GM23338 (cell line): ENCODE measurements at regions not wholly inside any gene's neighbourhood (a gene's known extent, or its start where the extent isn't known, plus 50 kb on each side); places are given as distances from the start of the nearest gene placed in this dataset.

Experiments
- ATAC-seq: fragments of 200-7000 bp; cut with Tn5 transposase; 3 replicates; pipeline ENCODE4 v1.9.1; 2020
- DNase-seq: peaks from one replicate; pipeline ENCODE4 v3.0.0-alpha.2; 2015; ENCODE audit warnings: low spot score
- H2AFZ ChIP-seq: fragments of 200-600 bp; sonication (generic); 2 replicates; pipeline ENCODE4 v1.8.0; 2016; ENCODE audit warnings: antibody characterized with exemption, mild to moderate bottlenecking, moderate library complexity
- H3F3A ChIP-seq: fragments of 200-600 bp; sonication (generic); replicated peaks from 2 replicates; pipeline ENCODE4 v1.8.0; 2017; ENCODE audit warnings: antibody characterized with exemption, mixed run types, low read depth
- H3K27ac ChIP-seq: fragments of 200-600 bp; sonication (generic); 2 replicates; pipeline ENCODE4 v1.6.1; 2016; ENCODE audit warnings: low read depth
- H3K27me3 ChIP-seq: fragments of 200-600 bp; sonication (generic); 2 replicates; pipeline ENCODE4 v1.8.0; 2016; ENCODE audit warnings: mild to moderate bottlenecking, mixed run types, moderate library complexity; ENCODE audit not compliant: insufficient read depth
- H3K36me3 ChIP-seq: fragments of 200-600 bp; sonication (generic); 2 replicates; pipeline ENCODE4 v1.8.0; 2016; ENCODE audit warnings: mild to moderate bottlenecking; ENCODE audit not compliant: insufficient read depth
- H3K4me1 ChIP-seq: fragments of 200-600 bp; sonication (generic); 2 replicates; pipeline ENCODE4 v1.8.0; 2016; ENCODE audit warnings: mild to moderate bottlenecking, moderate library complexity; ENCODE audit not compliant: insufficient read depth
- H3K4me2 ChIP-seq: fragments of 200-600 bp; sonication (generic); 2 replicates; pipeline ENCODE4 v1.7.1; 2017; ENCODE audit warnings: mixed run types
- H3K4me3 ChIP-seq: fragments of 200-600 bp; sonication (generic); 2 replicates; pipeline ENCODE4 v1.6.1; 2016; ENCODE audit warnings: mixed run types
- H3K79me2 ChIP-seq: fragments of 200-600 bp; sonication (generic); replicated peaks from 2 replicates; pipeline ENCODE4 v1.8.0; 2017; ENCODE audit warnings: mild to moderate bottlenecking; ENCODE audit not compliant: insufficient read depth
- H3K9me2 ChIP-seq: fragments of 200-600 bp; sonication (generic); 2 replicates; pipeline ENCODE4 v1.8.0; 2017; ENCODE audit not compliant: insufficient read depth
- H4K20me1 ChIP-seq: fragments of 200-600 bp; sonication (generic); replicated peaks from 2 replicates; pipeline ENCODE4 v1.8.0; 2017; ENCODE audit warnings: mild to moderate bottlenecking; ENCODE audit not compliant: insufficient read depth
- H3K27ac Mint-ChIP-seq: 2 replicates; pipeline ENCODE4 v1.8.0; 2020; ENCODE audit warnings: inconsistent platforms, mild to moderate bottlenecking, moderate library complexity, mixed read lengths
- H3K27me3 Mint-ChIP-seq: 3 replicates; pipeline ENCODE4 v1.8.0; 2022; ENCODE audit warnings: low read depth, mild to moderate bottlenecking, moderate library complexity, mixed read lengths, inconsistent platforms; ENCODE audit not compliant: insufficient read depth, poor library complexity
- H3K36me3 Mint-ChIP-seq: 3 replicates; pipeline ENCODE4 v1.8.0; 2021; ENCODE audit warnings: low read depth, mild to moderate bottlenecking, inconsistent platforms, moderate library complexity, mixed read lengths
- H3K4me1 Mint-ChIP-seq: 3 replicates; pipeline ENCODE4 v1.8.0; 2020; ENCODE audit warnings: mild to moderate bottlenecking, inconsistent platforms, mixed read lengths
- H3K4me3 Mint-ChIP-seq: 3 replicates; pipeline ENCODE4 v1.8.0; 2021; ENCODE audit warnings: moderate library complexity, mild to moderate bottlenecking, inconsistent platforms, mixed read lengths
- H3K9me3 Mint-ChIP-seq: 3 replicates; pipeline ENCODE4 v1.8.0; 2020; ENCODE audit warnings: moderate library complexity, mild to moderate bottlenecking, inconsistent platforms, mixed read lengths
- CREB1 ChIP-seq: fragments of 250-450 bp; sonication (Bioruptor Pico); IDR thresholded peaks from 2 replicates; pipeline ENCODE4 v1.5.0; 2020; ENCODE audit warnings: low read depth, mild to moderate bottlenecking, moderate library complexity
- EZH2 ChIP-seq: fragments of 200-600 bp; sonication (generic); IDR thresholded peaks from one replicate; pipeline ENCODE4 v1.8.0; 2017; ENCODE audit warnings: antibody characterized with exemption, mild to moderate bottlenecking, low read depth; ENCODE audit not compliant: unreplicated experiment
- EZH2phosphoT487 ChIP-seq: fragments of 200-600 bp; sonication (generic); IDR thresholded peaks from one replicate; pipeline ENCODE4 v1.8.1; 2018; ENCODE audit warnings: antibody characterized with exemption; ENCODE audit not compliant: unreplicated experiment
- JUNB ChIP-seq: IDR thresholded peaks from one replicate; pipeline ENCODE4 v1.6.1; 2016; ENCODE audit warnings: antibody characterized with exemption; ENCODE audit not compliant: unreplicated experiment
- NANOG ChIP-seq: IDR thresholded peaks from 2 replicates; pipeline ENCODE4 v1.6.1; 2016; ENCODE audit warnings: antibody characterized with exemption, borderline replicate concordance
- POLR2AphosphoS5 ChIP-seq: IDR thresholded peaks from 2 replicates; pipeline ENCODE4 v1.6.1; 2016; ENCODE audit warnings: antibody characterized with exemption, low read depth
- REST ChIP-seq: IDR thresholded peaks from one replicate; pipeline ENCODE4 v1.6.1; 2018; ENCODE audit warnings: antibody characterized with exemption; ENCODE audit not compliant: unreplicated experiment
- STAT1 ChIP-seq: IDR thresholded peaks from one replicate; pipeline ENCODE4 v1.6.1; 2016; ENCODE audit warnings: antibody characterized with exemption; ENCODE audit not compliant: unreplicated experiment
- ZNF114 ChIP-seq: fragments of 250-450 bp; sonication (Bioruptor Pico); IDR thresholded peaks from 2 replicates; pipeline ENCODE4 v1.5.0; 2020; ENCODE audit warnings: mild to moderate bottlenecking, moderate library complexity
- ZNF331 ChIP-seq: fragments of 250-450 bp; sonication (Bioruptor Pico); IDR thresholded peaks from 2 replicates; pipeline ENCODE4 v1.5.0; 2020; ENCODE audit warnings: low read depth, mild to moderate bottlenecking, moderate library complexity
- ZNF462 ChIP-seq: fragments of 250-450 bp; sonication (Bioruptor Pico); IDR thresholded peaks from 2 replicates; pipeline ENCODE4 v1.5.0; 2020; ENCODE audit warnings: mild to moderate bottlenecking, moderate library complexity
- TF ChIP-seq, protein P1 (sequence below), 2 experiments: fragments of 200-600 bp in 1 of 2; sonication (generic) in 1 of 2; conservative IDR thresholded peaks; 2 replicates each; pipeline versions ENCODE4 v1.5.1 to v1.6.1; 2016 to 2017; ENCODE audit warnings: antibody characterized with exemption in 2 of 2, low read depth in 2 of 2, mild to moderate bottlenecking in 2 of 2, moderate library complexity in 1 of 2
- TF ChIP-seq, protein P2 (sequence below): IDR thresholded peaks from 2 replicates; pipeline ENCODE4 v1.6.1; 2016; ENCODE audit warnings: antibody characterized with exemption

DNA sequence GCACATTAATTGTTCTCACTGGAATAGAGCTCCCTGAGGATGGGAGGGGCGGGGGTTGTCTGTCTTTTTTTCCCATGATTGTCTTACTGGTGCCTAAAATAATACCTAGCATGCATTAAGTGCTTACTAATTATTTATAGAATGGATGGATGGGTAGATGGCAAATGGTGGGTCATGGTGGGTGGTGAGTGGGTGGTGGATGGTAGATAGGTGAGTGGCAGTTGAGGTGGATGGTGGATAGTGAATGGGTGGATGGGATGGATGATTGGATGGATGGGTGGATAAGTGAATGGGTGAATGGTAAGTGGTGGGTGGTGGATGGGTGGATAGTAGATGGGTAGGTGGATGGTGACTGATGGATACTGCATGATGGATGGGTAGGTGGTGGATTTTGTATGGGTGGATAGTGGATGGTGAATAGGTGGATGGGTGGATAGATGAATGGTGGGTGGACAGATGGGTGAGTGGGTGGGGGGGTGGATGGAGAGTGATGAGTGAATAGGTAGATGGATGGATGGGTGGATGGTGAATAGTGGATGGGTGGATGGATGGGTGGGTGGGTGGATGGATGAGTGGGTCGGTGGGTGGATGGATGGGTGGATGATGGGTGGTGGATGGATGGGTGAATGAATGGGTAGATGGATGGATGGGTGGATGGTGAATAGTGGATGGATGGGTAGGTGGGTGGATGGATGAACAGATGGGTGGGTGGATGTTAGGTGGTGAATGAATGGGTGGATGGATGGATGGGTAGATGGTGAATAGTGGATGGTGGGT, 51.6 kb downstream of the RBFOX3 start:
- Histone ChIP-seq H3K36me3 (no peaks in the 10 kb centered on the region), H3F3A (no peaks in the 10 kb centered on the region), H3K27me3 (no peaks in the 10 kb centered on the region), H3K4me2 (no peak overlapping the region), H3K9me2 (no peaks in the 10 kb centered on the region), H4K20me1 (no peaks in the 10 kb centered on the region), H3K4me3 (no peak overlapping the region), H2AFZ (no peak overlapping the region), H3K4me1 (no peaks in the 10 kb centered on the region), H3K79me2 (no peaks in the 10 kb centered on the region), H3K27ac (no peak overlapping the region)
- Mint-ChIP-seq H3K4me1 (no peaks in the 10 kb centered on the region; the same call in 2 of the 3 replicates), H3K4me3 (no peak overlapping the region), H3K27ac (no peak overlapping the region), H3K36me3 (no peaks in the 10 kb centered on the region; the same call in 2 of the 3 replicates), H3K27me3 (peaks cover 7% of the 10 kb centered on the region), H3K9me3 (peaks cover 9% of the 10 kb centered on the region; the same call in 2 of the 3 replicates)
- DNase-seq, result no peak
- no peak for ATAC-seq
- TF ChIP-seq EZH2 (no peak), STAT1 (no peak), REST (no peak), ZNF114 (CRISPR knock-in tag) (no peak), POLR2AphosphoS5 (no peak), NANOG (no peak), EZH2phosphoT487 (no peak), ZNF331 (CRISPR knock-in tag) (no peak), JUNB (no peak), ZNF462 (CRISPR knock-in tag) (no peak), CREB1 (CRISPR knock-in tag) (no peak)
- TF ChIP-seq, protein P1, sequence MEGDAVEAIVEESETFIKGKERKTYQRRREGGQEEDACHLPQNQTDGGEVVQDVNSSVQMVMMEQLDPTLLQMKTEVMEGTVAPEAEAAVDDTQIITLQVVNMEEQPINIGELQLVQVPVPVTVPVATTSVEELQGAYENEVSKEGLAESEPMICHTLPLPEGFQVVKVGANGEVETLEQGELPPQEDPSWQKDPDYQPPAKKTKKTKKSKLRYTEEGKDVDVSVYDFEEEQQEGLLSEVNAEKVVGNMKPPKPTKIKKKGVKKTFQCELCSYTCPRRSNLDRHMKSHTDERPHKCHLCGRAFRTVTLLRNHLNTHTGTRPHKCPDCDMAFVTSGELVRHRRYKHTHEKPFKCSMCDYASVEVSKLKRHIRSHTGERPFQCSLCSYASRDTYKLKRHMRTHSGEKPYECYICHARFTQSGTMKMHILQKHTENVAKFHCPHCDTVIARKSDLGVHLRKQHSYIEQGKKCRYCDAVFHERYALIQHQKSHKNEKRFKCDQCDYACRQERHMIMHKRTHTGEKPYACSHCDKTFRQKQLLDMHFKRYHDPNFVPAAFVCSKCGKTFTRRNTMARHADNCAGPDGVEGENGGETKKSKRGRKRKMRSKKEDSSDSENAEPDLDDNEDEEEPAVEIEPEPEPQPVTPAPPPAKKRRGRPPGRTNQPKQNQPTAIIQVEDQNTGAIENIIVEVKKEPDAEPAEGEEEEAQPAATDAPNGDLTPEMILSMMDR (conservative IDR thresholded peaks at IDR 0.05; ENCODE audit: low read depth in 2 of 2), result no peak
- TF ChIP-seq, protein P2, sequence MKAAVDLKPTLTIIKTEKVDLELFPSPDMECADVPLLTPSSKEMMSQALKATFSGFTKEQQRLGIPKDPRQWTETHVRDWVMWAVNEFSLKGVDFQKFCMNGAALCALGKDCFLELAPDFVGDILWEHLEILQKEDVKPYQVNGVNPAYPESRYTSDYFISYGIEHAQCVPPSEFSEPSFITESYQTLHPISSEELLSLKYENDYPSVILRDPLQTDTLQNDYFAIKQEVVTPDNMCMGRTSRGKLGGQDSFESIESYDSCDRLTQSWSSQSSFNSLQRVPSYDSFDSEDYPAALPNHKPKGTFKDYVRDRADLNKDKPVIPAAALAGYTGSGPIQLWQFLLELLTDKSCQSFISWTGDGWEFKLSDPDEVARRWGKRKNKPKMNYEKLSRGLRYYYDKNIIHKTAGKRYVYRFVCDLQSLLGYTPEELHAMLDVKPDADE, result no peak
